OCI-LY1 (cell line): ENCODE measurements at regions not wholly inside any gene's neighbourhood (a gene's known extent, or its start where the extent isn't known, plus 50 kb on each side); places are given as distances from the start of the nearest gene placed in this dataset.

Experiments
- H2AFZ ChIP-seq: fragments of 200-600 bp; sonication (generic), shearing (Covaris generic); 2 replicates; pipeline ENCODE4 v1.6.0; 2014; ENCODE audit warnings: antibody characterized with exemption, mild to moderate bottlenecking, low read length
- H3F3A ChIP-seq: fragments of 200-600 bp; sonication (generic), shearing (Covaris generic); 2 replicates; pipeline ENCODE4 v1.6.0; 2014; ENCODE audit warnings: mild to moderate bottlenecking, antibody characterized with exemption, low read length, moderate library complexity; ENCODE audit not compliant: insufficient read depth
- H3K27ac ChIP-seq: fragments of 200-600 bp; sonication (generic); 2 replicates; pipeline ENCODE4 v1.5.1; 2014; ENCODE audit warnings: low read length, mixed run types, mild to moderate bottlenecking, low read depth; ENCODE audit not compliant: poor library complexity, severe bottlenecking
- H3K27me3 ChIP-seq: fragments of 200-600 bp; sonication (generic); 2 replicates; pipeline ENCODE4 v1.6.0; 2014; ENCODE audit warnings: antibody characterized with exemption, mild to moderate bottlenecking, low read length, moderate library complexity; ENCODE audit not compliant: insufficient read depth
- H3K36me3 ChIP-seq: fragments of 200-600 bp; sonication (generic); 2 replicates; pipeline ENCODE4 v1.6.1; 2014; ENCODE audit warnings: mild to moderate bottlenecking, antibody characterized with exemption, low read length, moderate library complexity, mixed read lengths; ENCODE audit not compliant: insufficient read depth
- H3K4me1 ChIP-seq: fragments of 200-600 bp; sonication (generic); 2 replicates; pipeline ENCODE4 v1.5.1; 2014; ENCODE audit warnings: mild to moderate bottlenecking, low read length, moderate library complexity; ENCODE audit not compliant: insufficient read depth, severe bottlenecking
- H3K4me2 ChIP-seq: fragments of 200-600 bp; sonication (generic), shearing (Covaris generic); 2 replicates; pipeline ENCODE4 v1.6.1; 2014; ENCODE audit warnings: low read length
- H3K4me3 ChIP-seq: fragments of 200-600 bp; sonication (generic); 2 replicates; pipeline ENCODE4 v1.5.1; 2014; ENCODE audit warnings: low read length, low read depth, mild to moderate bottlenecking, mixed read lengths; ENCODE audit not compliant: poor library complexity, severe bottlenecking
- H3K79me2 ChIP-seq: fragments of 200-600 bp; shearing (Covaris generic); 2 replicates; pipeline ENCODE4 v1.6.1; 2016; ENCODE audit warnings: mixed run types, low read length, mixed read lengths; ENCODE audit not compliant: insufficient read depth
- H3K9ac ChIP-seq: fragments of 200-600 bp; sonication (generic), shearing (Covaris generic); 2 replicates; pipeline ENCODE4 v1.6.1; 2014; ENCODE audit warnings: mild to moderate bottlenecking, low read length, mixed read lengths
- H3K9me2 ChIP-seq: fragments of 200-600 bp; sonication (generic), shearing (Covaris generic); 2 replicates; pipeline ENCODE4 v1.6.1; 2014; ENCODE audit warnings: low read depth, mild to moderate bottlenecking, low read length, mixed read lengths
- H3K9me3 ChIP-seq: fragments of 200-600 bp; shearing (Covaris generic); 2 replicates; pipeline ENCODE4 v1.6.1; 2014; ENCODE audit warnings: low read length, mixed read lengths
- H4K20me1 ChIP-seq: fragments of 200-600 bp; sonication (generic), shearing (Covaris generic); 2 replicates; pipeline ENCODE4 v1.6.0; 2016; ENCODE audit warnings: mild to moderate bottlenecking, low read length; ENCODE audit not compliant: insufficient read depth
- CTCF ChIP-seq: fragments of 200-600 bp; sonication (generic), shearing (Covaris generic); IDR thresholded peaks from 2 replicates; pipeline ENCODE4 v1.5.1; 2017; ENCODE audit warnings: mild to moderate bottlenecking, antibody characterized with exemption, low read length, moderate library complexity, mixed read lengths
- EZH2 ChIP-seq: fragments of 200-600 bp; sonication (generic), shearing (Covaris generic); IDR thresholded peaks from 2 replicates; pipeline ENCODE4 v1.8.0; 2017; ENCODE audit warnings: borderline replicate concordance, mixed run types, mild to moderate bottlenecking, antibody characterized with exemption, low read length, moderate library complexity, mixed read lengths

GRCh38 chr3:152021951-152022461, 148.6 kb downstream of the SUCNR1 start:
- Histone ChIP-seq H3K36me3 (no peaks in the 10 kb centered on the region), H3K4me1 (no peaks in the 10 kb centered on the region), H3K27me3 (no peaks in the 10 kb centered on the region), H3K79me2 (no peaks in the 10 kb centered on the region), H3K4me2 (no peak overlapping the region), H2AFZ (no peak overlapping the region), H3K9me3 (no peaks in the 10 kb centered on the region), H3F3A (no peaks in the 10 kb centered on the region), H4K20me1 (no peaks in the 10 kb centered on the region), H3K9ac (no peak overlapping the region), H3K4me3 (no peak overlapping the region), H3K9me2 (no peaks in the 10 kb centered on the region), H3K27ac (no peak overlapping the region)
- TF ChIP-seq CTCF (no peak), EZH2 (no peak)

- no peaks in the 10 kb centered on the region for H3K36me3 ChIP-seq
- H3K79me2 ChIP-seq: no peaks in the 10 kb centered on the region
- H3K27me3 ChIP-seq: no peaks in the 10 kb centered on the region
- H3K9ac ChIP-seq: no peak overlapping the region
- H3F3A ChIP-seq: no peaks in the 10 kb centered on the region
- H3K4me1 ChIP-seq: no peaks in the 10 kb centered on the region
- no peak overlapping the region for H3K27ac ChIP-seq
- no peak for TF ChIP-seq EZH2
- 0 out of 2 replicates have a peak, but pooled peaks have one; percentile 13 for TF ChIP-seq CTCF
- H3K4me2 ChIP-seq: no peak overlapping the region
- no peaks in the 10 kb centered on the region for H4K20me1 ChIP-seq
- H3K4me3 ChIP-seq: no peak overlapping the region
- no peaks in the 10 kb centered on the region for H3K9me3 ChIP-seq
- H3K9me2 ChIP-seq: no peaks in the 10 kb centered on the region
- no peak overlapping the region for H2AFZ ChIP-seq
Measured at GRCh38 chr3:152026033-152026556, 152.7 kb downstream of the SUCNR1 start.

- TF ChIP-seq EZH2 (no peak), CTCF (no peak)
- no peak overlapping the region for H3K27ac ChIP-seq
- H3K4me3 ChIP-seq: no peak overlapping the region
- no peaks in the 10 kb centered on the region for H3K36me3 ChIP-seq
- H3K9me3 ChIP-seq: no peaks in the 10 kb centered on the region
- no peaks in the 10 kb centered on the region for H3K27me3 ChIP-seq
- no peaks in the 10 kb centered on the region for H3K4me1 ChIP-seq
- no peaks in the 10 kb centered on the region for H3F3A ChIP-seq
- H4K20me1 ChIP-seq: no peaks in the 10 kb centered on the region
- no peak overlapping the region for H3K4me2 ChIP-seq
- H2AFZ ChIP-seq: no peak overlapping the region
- no peak overlapping the region for H3K9ac ChIP-seq
- no peaks in the 10 kb centered on the region for H3K9me2 ChIP-seq
- H3K79me2 ChIP-seq: no peaks in the 10 kb centered on the region
Measured at GRCh38 chr3:152030320-152030719, 156.9 kb downstream of the SUCNR1 start.
